GM23248 (cell line): ENCODE measurements at regions not wholly inside any gene's neighbourhood (a gene's known extent, or its start where the extent isn't known, plus 50 kb on each side); places are given as distances from the start of the nearest gene placed in this dataset.

ENCODE experiments used
- EZH2 ChIP-seq: fragments of 200-600 bp; sonication (generic); IDR thresholded peaks from 2 replicates; pipeline ENCODE4 v1.6.1; 2018; ENCODE audit warnings: antibody characterized with exemption, mild to moderate bottlenecking; ENCODE audit not compliant: insufficient read depth, poor library complexity, severe bottlenecking
- EZH2phosphoT487 ChIP-seq: fragments of 200-600 bp; sonication (generic); IDR thresholded peaks from 2 replicates; pipeline ENCODE4 v1.6.1; 2018; ENCODE audit warnings: antibody characterized with exemption, moderate library complexity, mild to moderate bottlenecking, low read depth; ENCODE audit not compliant: insufficient read depth

DNA sequence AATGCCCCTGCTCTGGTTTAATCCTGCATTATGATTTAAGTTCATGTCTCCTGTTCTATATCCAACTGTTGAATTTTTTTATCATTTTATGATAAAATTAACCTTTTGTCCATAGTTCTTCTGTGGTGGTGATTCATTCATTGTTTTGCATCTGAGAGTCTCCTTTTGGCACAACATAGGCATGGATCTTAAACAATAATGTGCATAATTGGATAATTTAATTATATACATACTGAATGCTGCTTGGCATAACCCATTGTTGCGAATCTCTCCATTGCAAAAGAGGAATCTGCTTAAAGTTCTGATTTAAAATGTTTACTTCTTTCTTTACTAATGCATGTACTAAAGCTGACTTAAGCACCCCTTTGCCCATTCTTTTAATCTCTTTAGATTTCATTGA lies 2788.4 kb downstream of the PCDH9 start:
- TF ChIP-seq EZH2 (no peak), EZH2phosphoT487 (no peak)
